ENCODE measurements at regions not wholly inside any gene's neighbourhood (a gene's known extent, or its start where the extent isn't known, plus 50 kb on each side); places are given as distances from the start of the nearest gene placed in this dataset.

GRCh38 chr5:68376935-68377334 lies 161.4 kb downstream of the PIK3R1 start:
- TF ChIP-seq CTCF (IDR thresholded peaks at IDR 0.05 in 8 of 11, conservative IDR thresholded peaks at IDR 0.05 in 3 of 11) (no peak), POLR2AphosphoS5 (IDR thresholded peaks at IDR 0.05) (no peak)
